GM19468 (cell line): ENCODE measurements at regions not wholly inside any gene's neighbourhood (a gene's known extent, or its start where the extent isn't known, plus 50 kb on each side); places are given as distances from the start of the nearest gene placed in this dataset.

Experiments used
- ATAC-seq: cut with Tn5 transposase; IDR thresholded peaks from one replicate; pipeline ENCODE4 v1.9.1; 2021; ENCODE audit warnings: mild to moderate bottlenecking, moderate library complexity, moderate number of reproducible peaks; ENCODE audit not compliant: unreplicated experiment; ENCODE audit errors: extremely low read depth

- ATAC-seq, result no peak
Observed at GRCh38 chr14:38788060-38788459, 315.0 kb downstream of the SEC23A start.

GRCh38 chr14:38786921-38787320 is 316.1 kb downstream of the SEC23A start:
- no peak for ATAC-seq

- no peak for ATAC-seq
Observed at GRCh38 chr14:38777401-38777800, 325.6 kb downstream of the SEC23A start.

- no peak for ATAC-seq
Observed at GRCh38 chr14:38775986-38776385, 327.0 kb downstream of the SEC23A start.

GRCh38 chr14:38774162-38774561 is 328.9 kb downstream of the SEC23A start:
- ATAC-seq, result no peak

- ATAC-seq, result no peak
Observed at GRCh38 chr14:38770251-38770650, 332.8 kb downstream of the SEC23A start.

GRCh38 chr14:38762845-38763244 is 340.2 kb downstream of the SEC23A start:
- no peak for ATAC-seq

- ATAC-seq, result no peak
Observed at GRCh38 chr14:38762426-38762825, 340.6 kb downstream of the SEC23A start.

- ATAC-seq, result no peak
Observed at GRCh38 chr14:38761033-38761432, 342.0 kb downstream of the SEC23A start.

GRCh38 chr14:38758661-38759060 is 344.4 kb downstream of the SEC23A start:
- ATAC-seq, result no peak

- no peak for ATAC-seq
Observed at GRCh38 chr14:38755036-38755435, 348.0 kb downstream of the SEC23A start.

GRCh38 chr14:38752750-38753149 is 350.3 kb downstream of the SEC23A start:
- no peak for ATAC-seq

GRCh38 chr14:38752341-38752740 is 350.7 kb downstream of the SEC23A start:
- ATAC-seq, result no peak

GRCh38 chr14:38751459-38751858 is 351.6 kb downstream of the SEC23A start:
- no peak for ATAC-seq

GRCh38 chr14:38749936-38750335 is 353.1 kb downstream of the SEC23A start:
- no peak for ATAC-seq

GRCh38 chr14:38745861-38746260 is 357.2 kb downstream of the SEC23A start:
- no peak for ATAC-seq

GRCh38 chr14:38743966-38744584 is 359.0 kb downstream of the SEC23A start:
- no peak for ATAC-seq

GRCh38 chr14:38737686-38738407 is 365.2 kb downstream of the SEC23A start:
- ATAC-seq, result no peak

GRCh38 chr14:38735005-38735404 is 368.0 kb downstream of the SEC23A start:
- no peak for ATAC-seq

- ATAC-seq, result no peak
Observed at GRCh38 chr14:38731962-38732361, 371.1 kb downstream of the SEC23A start.

- ATAC-seq, result no peak
Observed at GRCh38 chr14:38730420-38730819, 372.6 kb downstream of the SEC23A start.

GRCh38 chr14:38727731-38728130 is 375.3 kb downstream of the SEC23A start:
- no peak for ATAC-seq
